ENCODE measurements at regions not wholly inside any gene's neighbourhood (a gene's known extent, or its start where the extent isn't known, plus 50 kb on each side); places are given as distances from the start of the nearest gene placed in this dataset.

- DNase-seq (ENCODE audit: low spot score), result no peak
These were observed 1038.4 kb downstream of the EPHA7 start for GRCh38 chr6:92380803-92381601.

GRCh38 chr6:92377137-92377536 is 1042.2 kb downstream of the EPHA7 start:
- DNase-seq (ENCODE audit: low spot score), result no peak

- DNase-seq (ENCODE audit: low spot score), result peak; percentile 21
These were observed 1042.7 kb downstream of the EPHA7 start for GRCh38 chr6:92376691-92377090.

- no peak for DNase-seq (ENCODE audit: low spot score)
These were observed 1047.8 kb downstream of the EPHA7 start for GRCh38 chr6:92371211-92372208.

GRCh38 chr6:92369309-92369708 is 1050.0 kb downstream of the EPHA7 start:
- DNase-seq (ENCODE audit: low spot score), result no peak

- DNase-seq (ENCODE audit: low spot score), result no peak
These were observed 1054.3 kb downstream of the EPHA7 start for GRCh38 chr6:92364948-92365541.

GRCh38 chr6:92363111-92363510 is 1056.2 kb downstream of the EPHA7 start:
- DNase-seq (ENCODE audit: low spot score), result no peak

GRCh38 chr6:92362404-92362803 is 1057.0 kb downstream of the EPHA7 start:
- DNase-seq (ENCODE audit: low spot score), result no peak

GRCh38 chr6:92361990-92362389 is 1057.4 kb downstream of the EPHA7 start:
- no peak for DNase-seq (ENCODE audit: low spot score)

- no peak for DNase-seq (ENCODE audit: low spot score)
These were observed 1065.0 kb downstream of the EPHA7 start for GRCh38 chr6:92354270-92354829.

GRCh38 chr6:92352130-92352529 is 1067.2 kb downstream of the EPHA7 start:
- DNase-seq (ENCODE audit: low spot score), result no peak

GRCh38 chr6:92341201-92341600 is 1078.2 kb downstream of the EPHA7 start:
- no peak for DNase-seq (ENCODE audit: low spot score)

GRCh38 chr6:92339936-92340640 is 1079.3 kb downstream of the EPHA7 start:
- no peak for DNase-seq (ENCODE audit: low spot score)

- DNase-seq (ENCODE audit: low spot score), result no peak
These were observed 1081.8 kb downstream of the EPHA7 start for GRCh38 chr6:92337571-92337970.

GRCh38 chr6:92329208-92329847 is 1090.0 kb downstream of the EPHA7 start:
- no peak for DNase-seq (ENCODE audit: low spot score)

- no peak for DNase-seq (ENCODE audit: low spot score)
These were observed 1104.0 kb downstream of the EPHA7 start for GRCh38 chr6:92315312-92315711.

GRCh38 chr6:92297101-92297500 is 1122.3 kb downstream of the EPHA7 start:
- DNase-seq (ENCODE audit: low spot score), result no peak

GRCh38 chr6:92292067-92292466 is 1127.3 kb downstream of the EPHA7 start:
- DNase-seq (ENCODE audit: low spot score), result no peak

- DNase-seq (ENCODE audit: low spot score), result no peak
These were observed 1129.5 kb downstream of the EPHA7 start for GRCh38 chr6:92289831-92290230.

GRCh38 chr6:92281571-92282076 is 1137.7 kb downstream of the EPHA7 start:
- no peak for DNase-seq (ENCODE audit: low spot score)

- DNase-seq (ENCODE audit: low spot score), result no peak
These were observed 1144.2 kb downstream of the EPHA7 start for GRCh38 chr6:92275150-92275549.
